Body of pancreas (tissue), 4 donors: ENCODE measurements at regions not wholly inside any gene's neighbourhood (a gene's known extent, or its start where the extent isn't known, plus 50 kb on each side); places are given as distances from the start of the nearest gene placed in this dataset.

ENCODE experiments used
- POLR2A ChIP-seq, 3 donors: fragments of 450-650 bp; IDR thresholded peaks; one replicate each; pipeline ENCODE4 v1.6.1; 2016; ENCODE audit warnings: antibody characterized with exemption in 3 of 3, mild to moderate bottlenecking in 2 of 3
- TF ChIP-seq, protein P1 (sequence below), 7 experiments: fragments of 450-650 bp in 4 of 7; fragments of 200-600 bp in 3 of 7; sonication (generic) in 3 of 7; IDR thresholded peaks; one replicate each; pipeline ENCODE4 v1.5.1; 2016 to 2019; ENCODE audit warnings: antibody characterized with exemption in 7 of 7

DNA sequence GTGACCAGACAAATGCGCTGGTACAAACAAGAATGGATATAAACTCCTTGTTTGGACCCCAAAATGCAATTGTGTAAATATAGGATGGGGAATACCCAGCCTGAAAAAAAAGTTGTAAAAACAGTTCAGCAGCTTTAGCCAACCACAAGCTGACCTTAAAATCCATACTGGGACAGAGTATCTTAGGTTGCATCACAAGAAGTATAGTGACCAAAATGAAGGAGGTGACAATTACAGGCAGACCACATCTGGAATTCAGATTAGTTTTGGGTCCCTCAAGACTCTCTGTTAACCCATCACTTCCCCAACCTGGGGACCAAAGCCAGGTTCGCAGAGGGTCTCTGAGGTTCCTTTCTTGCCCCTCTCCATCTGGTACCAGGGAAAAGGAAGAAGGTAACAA is 115.9 kb upstream of the PRR20G start:
- TF ChIP-seq POLR2A (IDR thresholded peaks at IDR 0.05) = no peak
- TF ChIP-seq, protein P1, sequence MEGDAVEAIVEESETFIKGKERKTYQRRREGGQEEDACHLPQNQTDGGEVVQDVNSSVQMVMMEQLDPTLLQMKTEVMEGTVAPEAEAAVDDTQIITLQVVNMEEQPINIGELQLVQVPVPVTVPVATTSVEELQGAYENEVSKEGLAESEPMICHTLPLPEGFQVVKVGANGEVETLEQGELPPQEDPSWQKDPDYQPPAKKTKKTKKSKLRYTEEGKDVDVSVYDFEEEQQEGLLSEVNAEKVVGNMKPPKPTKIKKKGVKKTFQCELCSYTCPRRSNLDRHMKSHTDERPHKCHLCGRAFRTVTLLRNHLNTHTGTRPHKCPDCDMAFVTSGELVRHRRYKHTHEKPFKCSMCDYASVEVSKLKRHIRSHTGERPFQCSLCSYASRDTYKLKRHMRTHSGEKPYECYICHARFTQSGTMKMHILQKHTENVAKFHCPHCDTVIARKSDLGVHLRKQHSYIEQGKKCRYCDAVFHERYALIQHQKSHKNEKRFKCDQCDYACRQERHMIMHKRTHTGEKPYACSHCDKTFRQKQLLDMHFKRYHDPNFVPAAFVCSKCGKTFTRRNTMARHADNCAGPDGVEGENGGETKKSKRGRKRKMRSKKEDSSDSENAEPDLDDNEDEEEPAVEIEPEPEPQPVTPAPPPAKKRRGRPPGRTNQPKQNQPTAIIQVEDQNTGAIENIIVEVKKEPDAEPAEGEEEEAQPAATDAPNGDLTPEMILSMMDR (IDR thresholded peaks at IDR 0.05) = no peak
